ENCODE measurements at regions not wholly inside any gene's neighbourhood (a gene's known extent, or its start where the extent isn't known, plus 50 kb on each side); places are given as distances from the start of the nearest gene placed in this dataset.

- no TSS peak for BruUV-seq (replicated peaks)
- Mint-ChIP-seq H3K27me3 (ENCODE audit: unreplicated experiment) (no peaks in the 10 kb centered on the region), H3K27ac (ENCODE audit: unreplicated experiment) (no peak overlapping the region), H3K4me1 (ENCODE audit: low read depth, unreplicated experiment) (no peaks in the 10 kb centered on the region), H3K9me3 (ENCODE audit: low read depth, unreplicated experiment) (peaks cover 12% of the 10 kb centered on the region), H3K36me3 (ENCODE audit: insufficient read depth, unreplicated experiment) (no peaks in the 10 kb centered on the region), H3K4me3 (ENCODE audit: low read depth, unreplicated experiment) (no peak overlapping the region)
- DNase-seq, result no peak
- CTCF ChIA-PET, result no interaction called here
- intact Hi-C loops (cut with micrococcal nuclease; ENCODE audit: unreplicated experiment), result no loop called here
- TF ChIP-seq, protein P1, sequence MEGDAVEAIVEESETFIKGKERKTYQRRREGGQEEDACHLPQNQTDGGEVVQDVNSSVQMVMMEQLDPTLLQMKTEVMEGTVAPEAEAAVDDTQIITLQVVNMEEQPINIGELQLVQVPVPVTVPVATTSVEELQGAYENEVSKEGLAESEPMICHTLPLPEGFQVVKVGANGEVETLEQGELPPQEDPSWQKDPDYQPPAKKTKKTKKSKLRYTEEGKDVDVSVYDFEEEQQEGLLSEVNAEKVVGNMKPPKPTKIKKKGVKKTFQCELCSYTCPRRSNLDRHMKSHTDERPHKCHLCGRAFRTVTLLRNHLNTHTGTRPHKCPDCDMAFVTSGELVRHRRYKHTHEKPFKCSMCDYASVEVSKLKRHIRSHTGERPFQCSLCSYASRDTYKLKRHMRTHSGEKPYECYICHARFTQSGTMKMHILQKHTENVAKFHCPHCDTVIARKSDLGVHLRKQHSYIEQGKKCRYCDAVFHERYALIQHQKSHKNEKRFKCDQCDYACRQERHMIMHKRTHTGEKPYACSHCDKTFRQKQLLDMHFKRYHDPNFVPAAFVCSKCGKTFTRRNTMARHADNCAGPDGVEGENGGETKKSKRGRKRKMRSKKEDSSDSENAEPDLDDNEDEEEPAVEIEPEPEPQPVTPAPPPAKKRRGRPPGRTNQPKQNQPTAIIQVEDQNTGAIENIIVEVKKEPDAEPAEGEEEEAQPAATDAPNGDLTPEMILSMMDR (IDR thresholded peaks at IDR 0.05; ENCODE audit: unreplicated experiment), result no peak
These were observed 1161.9 kb downstream of the UQCRFS1 start for GRCh38 chr19:28051047-28051446.

GRCh38 chr19:28049875-28050274 is 1163.1 kb downstream of the UQCRFS1 start:
- H3K27ac Mint-ChIP-seq (ENCODE audit: unreplicated experiment), result no peak overlapping the region

GRCh38 chr19:28046932-28047331 is 1166.0 kb downstream of the UQCRFS1 start:
- CTCF ChIA-PET, result no interaction called here
- DNase-seq, result no peak
- intact Hi-C loops (cut with micrococcal nuclease; ENCODE audit: unreplicated experiment), result no loop called here
- no peaks in the 10 kb centered on the region for H3K4me1 Mint-ChIP-seq (ENCODE audit: low read depth, unreplicated experiment)
- no peaks in the 10 kb centered on the region for H3K27me3 Mint-ChIP-seq (ENCODE audit: unreplicated experiment)
- H3K36me3 Mint-ChIP-seq (ENCODE audit: insufficient read depth, unreplicated experiment), result no peaks in the 10 kb centered on the region
- H3K27ac Mint-ChIP-seq (ENCODE audit: unreplicated experiment), result no peak overlapping the region
- TF ChIP-seq, protein P1 (IDR thresholded peaks at IDR 0.05; ENCODE audit: unreplicated experiment), result no peak
- no TSS peak for BruUV-seq (replicated peaks)
- peaks cover 5% of the 10 kb centered on the region for H3K9me3 Mint-ChIP-seq (ENCODE audit: low read depth, unreplicated experiment)
- no peak overlapping the region for H3K4me3 Mint-ChIP-seq (ENCODE audit: low read depth, unreplicated experiment)

More at GRCh38 chr19:28049875-28050274, 1163.1 kb downstream of the UQCRFS1 start:
- no TSS peak for BruUV-seq (replicated peaks)
- Mint-ChIP-seq H3K36me3 (ENCODE audit: insufficient read depth, unreplicated experiment) (no peaks in the 10 kb centered on the region), H3K9me3 (ENCODE audit: low read depth, unreplicated experiment) (peaks cover 12% of the 10 kb centered on the region), H3K27me3 (ENCODE audit: unreplicated experiment) (no peaks in the 10 kb centered on the region), H3K4me1 (ENCODE audit: low read depth, unreplicated experiment) (no peaks in the 10 kb centered on the region), H3K4me3 (ENCODE audit: low read depth, unreplicated experiment) (no peak overlapping the region)
- CTCF ChIA-PET, result no interaction called here
- intact Hi-C loops (cut with micrococcal nuclease; ENCODE audit: unreplicated experiment), result no loop called here
- TF ChIP-seq, protein P1 (IDR thresholded peaks at IDR 0.05; ENCODE audit: unreplicated experiment), result no peak
- DNase-seq, result no peak

- no peak overlapping the region for H3K27ac Mint-ChIP-seq (ENCODE audit: unreplicated experiment)
- CTCF ChIA-PET, result no interaction called here
- TF ChIP-seq, protein P1 (IDR thresholded peaks at IDR 0.05; ENCODE audit: unreplicated experiment), result no peak
- H3K36me3 Mint-ChIP-seq (ENCODE audit: insufficient read depth, unreplicated experiment), result no peaks in the 10 kb centered on the region
- H3K9me3 Mint-ChIP-seq (ENCODE audit: low read depth, unreplicated experiment), result peaks cover 3% of the 10 kb centered on the region
- BruUV-seq (replicated peaks), result no TSS peak
- H3K4me1 Mint-ChIP-seq (ENCODE audit: low read depth, unreplicated experiment), result no peaks in the 10 kb centered on the region
- intact Hi-C loops (cut with micrococcal nuclease; ENCODE audit: unreplicated experiment), result no loop called here
- no peak for DNase-seq
- no peaks in the 10 kb centered on the region for H3K27me3 Mint-ChIP-seq (ENCODE audit: unreplicated experiment)
- no peak overlapping the region for H3K4me3 Mint-ChIP-seq (ENCODE audit: low read depth, unreplicated experiment)
These were observed 1167.3 kb downstream of the UQCRFS1 start for GRCh38 chr19:28045621-28046020.

All from Calu3 (cell line).